Endothelial cell of umbilical vein (primary cell): ENCODE measurements at regions not wholly inside any gene's neighbourhood (a gene's known extent, or its start where the extent isn't known, plus 50 kb on each side); places are given as distances from the start of the nearest gene placed in this dataset.

Experiments
- EZH2 ChIP-seq: IDR thresholded peaks from 2 replicates; pipeline ENCODE4 v1.6.1; 2012; ENCODE audit warnings: borderline replicate concordance, low read depth, mild to moderate bottlenecking, moderate library complexity, low read length, inconsistent platforms; ENCODE audit not compliant: severe bottlenecking
- MYC ChIP-seq: IDR thresholded peaks from one replicate; pipeline ENCODE4 v1.6.1; 2011; ENCODE audit warnings: mild to moderate bottlenecking, low read depth, low read length
- POLR2A ChIP-seq: IDR thresholded peaks from 2 replicates; pipeline ENCODE4 v1.6.1; 2012; ENCODE audit warnings: low read depth, mild to moderate bottlenecking, control low read depth, low read length

DNA sequence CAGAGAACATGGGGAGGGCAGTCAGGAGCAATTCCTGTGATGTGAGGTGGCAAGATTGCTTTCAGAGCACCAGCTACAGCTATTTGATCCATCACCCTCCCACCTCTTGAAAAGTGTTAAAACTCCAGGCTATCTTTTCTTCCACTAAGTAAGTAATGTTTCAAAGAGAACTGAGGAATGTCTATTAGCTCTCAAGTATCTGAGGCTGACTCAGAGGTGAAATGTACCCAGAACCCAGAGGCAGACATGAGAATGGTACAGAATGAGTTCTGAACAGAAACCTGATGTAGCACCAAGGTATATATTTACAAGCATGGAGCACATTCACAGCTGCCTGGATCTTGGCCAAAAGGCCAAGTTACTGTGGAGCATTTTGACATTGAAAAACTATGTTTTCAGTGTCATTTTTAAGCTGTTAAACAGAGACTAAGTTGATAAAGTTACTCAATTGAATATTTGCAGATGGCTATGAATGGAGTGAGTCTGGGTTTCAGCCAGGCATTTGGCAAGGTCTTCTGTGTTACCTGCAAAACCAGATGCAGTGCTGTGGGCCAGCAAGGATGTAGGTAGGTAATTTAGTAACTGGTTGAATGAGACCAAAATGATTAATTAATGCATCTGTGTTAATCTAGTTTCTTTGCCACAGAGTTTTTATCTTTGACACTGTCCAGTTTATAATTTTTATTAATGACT is 227.7 kb upstream of the CD96 start:
- TF ChIP-seq MYC (no peak), EZH2 (no peak), POLR2A (no peak)
